ENCODE measurements at regions not wholly inside any gene's neighbourhood (a gene's known extent, or its start where the extent isn't known, plus 50 kb on each side); places are given as distances from the start of the nearest gene placed in this dataset.

DNA sequence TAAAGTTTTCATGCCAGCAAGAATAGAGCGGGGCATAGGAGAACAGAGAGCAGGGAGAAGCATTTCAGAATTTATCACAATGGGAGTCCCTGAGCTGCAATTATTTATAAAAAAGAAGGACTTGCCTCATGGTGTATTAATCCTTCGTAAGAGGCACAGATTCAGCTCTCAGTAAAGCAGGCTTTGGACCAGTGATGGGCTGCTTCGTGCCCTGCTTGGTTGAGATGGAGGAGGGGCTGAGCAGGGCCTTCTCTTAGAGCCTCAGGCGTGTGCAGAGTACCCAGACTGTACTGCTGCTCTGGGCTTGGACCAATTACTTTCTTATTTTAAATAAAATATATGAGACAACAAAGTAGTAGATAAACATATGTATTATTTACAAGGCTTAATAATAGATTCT is 265.7 kb upstream of the SLC10A2 start:
- POLR2A ChIA-PET = no interaction called here
- Mint-ChIP-seq H3K36me3 (ENCODE audit: low read depth) (no peaks in the 10 kb centered on the region), H3K4me1 (no peaks in the 10 kb centered on the region), H3K27me3 (no peaks in the 10 kb centered on the region), H3K9me3 (no peaks in the 10 kb centered on the region), H3K4me3 (no peak overlapping the region), H3K27ac (no peak overlapping the region)
- CTCF ChIA-PET = no interaction called here
- no peak for DNase-seq

- Mint-ChIP-seq H3K27me3 (no peaks in the 10 kb centered on the region), H3K36me3 (ENCODE audit: low read depth) (no peaks in the 10 kb centered on the region), H3K27ac (no peak overlapping the region), H3K4me3 (no peak overlapping the region), H3K4me1 (no peaks in the 10 kb centered on the region), H3K9me3 (no peaks in the 10 kb centered on the region)
- ChIA-PET POLR2A (no interaction called here), CTCF (no interaction called here)
- DNase-seq = no peak
Measured at GRCh38 chr13:103328899-103329298, 262.7 kb upstream of the SLC10A2 start.

DNA sequence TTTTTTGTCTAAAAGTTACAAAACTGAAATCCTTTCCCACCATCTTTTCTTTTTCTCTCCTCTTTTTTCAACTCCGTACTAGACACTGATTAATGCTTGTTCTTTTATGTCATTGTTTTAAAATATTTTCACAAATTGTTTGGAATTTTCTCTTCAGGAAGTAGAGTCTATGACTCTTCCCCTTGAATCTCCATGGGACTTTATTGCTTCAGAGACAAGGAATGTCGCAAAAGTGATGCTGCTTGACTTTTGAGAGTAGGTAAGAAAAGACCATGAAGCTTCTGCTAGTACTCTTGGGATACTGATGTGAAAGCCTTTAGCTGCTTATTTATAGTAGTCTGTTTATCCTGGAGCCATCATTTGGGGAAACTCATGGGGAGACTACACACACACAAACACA is 260.1 kb upstream of the SLC10A2 start:
- no peak for DNase-seq
- Mint-ChIP-seq H3K4me1 (no peaks in the 10 kb centered on the region), H3K27ac (no peak overlapping the region), H3K4me3 (no peak overlapping the region), H3K9me3 (peaks cover 4% of the 10 kb centered on the region), H3K27me3 (no peaks in the 10 kb centered on the region), H3K36me3 (ENCODE audit: low read depth) (no peaks in the 10 kb centered on the region)
- ChIA-PET CTCF (no interaction called here), POLR2A (no interaction called here)

- no peaks in the 10 kb centered on the region for H3K4me1 Mint-ChIP-seq
- no peak for DNase-seq
Measured at GRCh38 chr13:103325672-103326071, 259.5 kb upstream of the SLC10A2 start.

GRCh38 chr13:103324641-103325040 is 258.4 kb upstream of the SLC10A2 start:
- Mint-ChIP-seq H3K36me3 (ENCODE audit: low read depth) (no peaks in the 10 kb centered on the region), H3K9me3 (peaks cover 4% of the 10 kb centered on the region), H3K4me1 (no peaks in the 10 kb centered on the region), H3K27ac (no peak overlapping the region), H3K4me3 (no peak overlapping the region), H3K27me3 (no peaks in the 10 kb centered on the region)
- no peak for DNase-seq
- CTCF ChIA-PET = no interaction called here
- POLR2A ChIA-PET = no interaction called here

More at GRCh38 chr13:103325672-103326071, 259.5 kb upstream of the SLC10A2 start:
- CTCF ChIA-PET = no interaction called here
- Mint-ChIP-seq H3K36me3 (ENCODE audit: low read depth) (no peaks in the 10 kb centered on the region), H3K9me3 (peaks cover 4% of the 10 kb centered on the region), H3K4me3 (no peak overlapping the region), H3K27ac (no peak overlapping the region), H3K27me3 (no peaks in the 10 kb centered on the region)
- POLR2A ChIA-PET = no interaction called here

DNA sequence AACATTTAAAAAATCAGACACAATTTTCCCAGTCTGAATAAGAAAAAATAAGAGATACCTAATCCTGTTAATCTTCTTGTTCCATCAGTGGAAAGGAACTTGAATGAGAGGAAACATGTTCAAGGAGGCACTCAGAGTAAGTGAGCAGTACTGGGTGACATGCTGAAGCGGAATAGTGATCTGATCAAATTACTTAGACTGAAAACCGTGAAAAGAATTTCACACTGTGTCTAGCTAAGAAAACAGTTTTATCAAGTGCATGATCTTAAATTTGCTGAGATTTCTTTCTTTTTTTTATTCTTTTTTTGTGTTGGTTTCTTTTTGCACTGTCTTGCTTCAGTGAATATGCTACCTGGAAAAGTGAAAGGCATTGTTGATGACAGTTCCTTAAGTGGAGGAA is 249.5 kb upstream of the SLC10A2 start:
- H3K27me3 Mint-ChIP-seq = no peaks in the 10 kb centered on the region
- H3K27ac Mint-ChIP-seq = no peak overlapping the region
- no peaks in the 10 kb centered on the region for H3K36me3 Mint-ChIP-seq (ENCODE audit: low read depth)
- no peak overlapping the region for H3K4me3 Mint-ChIP-seq
- POLR2A ChIA-PET = no interaction called here
- no peak for DNase-seq
- no peaks in the 10 kb centered on the region for H3K9me3 Mint-ChIP-seq
- H3K4me1 Mint-ChIP-seq = no peaks in the 10 kb centered on the region
- CTCF ChIA-PET = no interaction called here

GRCh38 chr13:103312467-103312866 is 246.2 kb upstream of the SLC10A2 start:
- POLR2A ChIA-PET = no interaction called here
- H3K4me3 Mint-ChIP-seq = no peak overlapping the region
- H3K4me1 Mint-ChIP-seq = no peaks in the 10 kb centered on the region

GRCh38 chr13:103308667-103309066 is 242.4 kb upstream of the SLC10A2 start:
- DNase-seq = no peak
- H3K27me3 Mint-ChIP-seq = no peaks in the 10 kb centered on the region
- ChIA-PET POLR2A (no interaction called here), CTCF (no interaction called here)
- H3K4me1 Mint-ChIP-seq = no peaks in the 10 kb centered on the region
- no peak overlapping the region for H3K4me3 Mint-ChIP-seq
- no peak overlapping the region for H3K27ac Mint-ChIP-seq
- H3K36me3 Mint-ChIP-seq (ENCODE audit: low read depth) = no peaks in the 10 kb centered on the region
- H3K9me3 Mint-ChIP-seq = no peaks in the 10 kb centered on the region

More at GRCh38 chr13:103312467-103312866, 246.2 kb upstream of the SLC10A2 start:
- CTCF ChIA-PET = no interaction called here
- no peaks in the 10 kb centered on the region for H3K9me3 Mint-ChIP-seq
- no peak for DNase-seq
- no peak overlapping the region for H3K27ac Mint-ChIP-seq
- no peaks in the 10 kb centered on the region for H3K27me3 Mint-ChIP-seq
- H3K36me3 Mint-ChIP-seq (ENCODE audit: low read depth) = no peaks in the 10 kb centered on the region

GRCh38 chr13:103306163-103306562 is 239.9 kb upstream of the SLC10A2 start:
- Mint-ChIP-seq H3K4me1 (no peaks in the 10 kb centered on the region), H3K27ac (no peak overlapping the region), H3K9me3 (no peaks in the 10 kb centered on the region), H3K4me3 (no peak overlapping the region), H3K27me3 (no peaks in the 10 kb centered on the region), H3K36me3 (ENCODE audit: low read depth) (no peaks in the 10 kb centered on the region)
- DNase-seq = no peak
- POLR2A ChIA-PET = no interaction called here
- CTCF ChIA-PET = no interaction called here

- POLR2A ChIA-PET = no interaction called here
- Mint-ChIP-seq H3K27me3 (no peaks in the 10 kb centered on the region), H3K4me1 (no peaks in the 10 kb centered on the region), H3K36me3 (ENCODE audit: low read depth) (no peaks in the 10 kb centered on the region), H3K9me3 (peaks cover 7% of the 10 kb centered on the region), H3K27ac (no peak overlapping the region), H3K4me3 (no peak overlapping the region)
- no peak for DNase-seq
- CTCF ChIA-PET = no interaction called here
Measured at GRCh38 chr13:103303078-103303651, 236.9 kb upstream of the SLC10A2 start.

- Mint-ChIP-seq H3K4me3 (no peak overlapping the region), H3K36me3 (ENCODE audit: low read depth) (no peaks in the 10 kb centered on the region), H3K4me1 (no peaks in the 10 kb centered on the region), H3K9me3 (peaks cover 7% of the 10 kb centered on the region), H3K27me3 (no peaks in the 10 kb centered on the region), H3K27ac (no peak overlapping the region)
- CTCF ChIA-PET = no interaction called here
- POLR2A ChIA-PET = no interaction called here
- DNase-seq = no peak
Measured at GRCh38 chr13:103302676-103303075, 236.5 kb upstream of the SLC10A2 start.

GRCh38 chr13:103299079-103299478 is 232.9 kb upstream of the SLC10A2 start:
- Mint-ChIP-seq H3K4me3 (no peak overlapping the region), H3K4me1 (no peaks in the 10 kb centered on the region), H3K27me3 (no peaks in the 10 kb centered on the region), H3K9me3 (peaks cover 13% of the 10 kb centered on the region), H3K27ac (no peak overlapping the region), H3K36me3 (ENCODE audit: low read depth) (no peaks in the 10 kb centered on the region)
- no peak for DNase-seq
- ChIA-PET POLR2A (no interaction called here), CTCF (no interaction called here)

DNA sequence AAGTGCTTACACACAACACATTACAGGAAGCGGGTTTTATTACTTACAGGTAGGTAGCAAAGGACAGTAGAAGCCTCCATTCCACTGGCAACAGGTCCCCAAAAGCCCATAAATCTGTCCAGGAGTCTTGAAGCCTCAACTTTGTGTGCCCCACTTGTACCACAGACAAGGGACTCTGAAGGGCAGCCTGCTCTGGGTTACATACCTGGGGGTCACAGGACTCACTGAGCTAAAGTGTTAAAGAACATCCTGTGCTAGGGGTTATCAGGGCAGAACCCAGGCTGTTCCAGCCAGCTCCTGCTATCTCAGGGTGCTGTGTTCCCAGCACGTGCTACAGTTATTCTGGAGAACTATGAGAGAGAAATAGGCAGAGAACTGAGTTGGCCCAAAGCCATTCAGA is 230.9 kb upstream of the SLC10A2 start:
- Mint-ChIP-seq H3K36me3 (ENCODE audit: low read depth) (no peaks in the 10 kb centered on the region), H3K4me1 (no peaks in the 10 kb centered on the region), H3K4me3 (no peak overlapping the region), H3K27me3 (no peaks in the 10 kb centered on the region), H3K9me3 (peaks cover 13% of the 10 kb centered on the region), H3K27ac (no peak overlapping the region)
- ChIA-PET POLR2A (no interaction called here), CTCF (no interaction called here)
- DNase-seq = no peak

DNA sequence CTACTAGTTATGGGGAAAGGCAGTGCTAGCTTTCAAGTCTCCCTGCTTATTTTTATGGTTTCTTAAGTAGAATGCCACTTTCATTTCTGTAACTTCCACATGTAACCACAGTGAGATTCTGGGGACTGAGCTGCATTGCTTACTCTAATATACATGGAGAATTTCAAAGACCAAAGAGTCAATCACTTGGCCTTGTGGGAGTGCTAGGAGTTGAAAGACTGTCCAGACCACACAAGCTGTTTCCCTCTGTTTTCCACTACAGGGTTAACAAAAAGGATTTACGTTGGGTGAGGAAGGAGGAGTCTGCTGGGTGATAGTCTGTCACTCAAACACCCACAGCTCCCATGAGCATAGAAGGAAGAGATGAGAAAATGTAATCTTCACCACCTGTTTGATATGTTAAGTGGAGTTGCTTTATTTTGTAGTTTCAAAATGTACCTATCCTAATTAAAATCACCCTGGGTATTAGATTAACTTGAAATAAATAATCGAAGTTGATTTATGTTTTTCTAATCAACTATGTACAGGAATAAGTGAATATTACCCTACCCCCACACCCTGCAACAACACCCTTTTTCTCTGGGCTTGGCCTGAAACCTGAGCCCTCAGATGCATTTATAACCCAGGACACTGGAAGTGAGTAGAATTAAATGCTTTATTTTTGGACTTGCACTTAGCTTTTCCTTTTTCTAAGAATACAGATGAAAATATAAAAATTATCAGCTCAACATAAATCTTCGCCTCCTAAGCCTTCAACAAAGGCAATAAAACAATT is 225.8 kb upstream of the SLC10A2 start:
- Mint-ChIP-seq H3K4me3 (no peak overlapping the region), H3K36me3 (ENCODE audit: low read depth) (no peaks in the 10 kb centered on the region), H3K9me3 (peaks cover 3% of the 10 kb centered on the region), H3K27ac (no peak overlapping the region), H3K27me3 (no peaks in the 10 kb centered on the region), H3K4me1 (no peaks in the 10 kb centered on the region)
- ChIA-PET POLR2A (no interaction called here), CTCF (no interaction called here)
- DNase-seq = no peak
